ENCODE measurements at regions not wholly inside any gene's neighbourhood (a gene's known extent, or its start where the extent isn't known, plus 50 kb on each side); places are given as distances from the start of the nearest gene placed in this dataset.

- no peak for DNase-seq (ENCODE audit: low spot score)
- no peak for TF ChIP-seq CTCF (IDR thresholded peaks at IDR 0.05; ENCODE audit: extremely low read depth, insufficient read depth, missing control alignments)
- in situ Hi-C loops (cut with MboI; ENCODE audit: low pct_unique_long_range_greater_than_20kb, low sequenced_read_pairs, unreplicated experiment): no loop called here
These were observed 270.4 kb downstream of the NEDD1 start for GRCh38 chr12:97177481-97177880.

GRCh38 chr12:97181571-97182265 is 274.7 kb downstream of the NEDD1 start:
- in situ Hi-C loops (cut with MboI; ENCODE audit: low pct_unique_long_range_greater_than_20kb, low sequenced_read_pairs, unreplicated experiment): no loop called here
- DNase-seq (ENCODE audit: low spot score): no peak
- no peak for TF ChIP-seq CTCF (IDR thresholded peaks at IDR 0.05; ENCODE audit: extremely low read depth, insufficient read depth, missing control alignments)

GRCh38 chr12:97182769-97183168 is 275.7 kb downstream of the NEDD1 start:
- no peak for TF ChIP-seq CTCF (IDR thresholded peaks at IDR 0.05; ENCODE audit: extremely low read depth, insufficient read depth, missing control alignments)
- in situ Hi-C loops (cut with MboI; ENCODE audit: low pct_unique_long_range_greater_than_20kb, low sequenced_read_pairs, unreplicated experiment): no loop called here

GRCh38 chr12:97184127-97184773 is 277.2 kb downstream of the NEDD1 start:
- in situ Hi-C loops (cut with MboI; ENCODE audit: low pct_unique_long_range_greater_than_20kb, low sequenced_read_pairs, unreplicated experiment): no loop called here
- DNase-seq (ENCODE audit: low spot score): no peak
- TF ChIP-seq CTCF (IDR thresholded peaks at IDR 0.05; ENCODE audit: extremely low read depth, insufficient read depth, missing control alignments): no peak

More at GRCh38 chr12:97182769-97183168, 275.7 kb downstream of the NEDD1 start:
- no peak for DNase-seq (ENCODE audit: low spot score)

GRCh38 chr12:97185567-97185966 is 277.0 kb upstream of the RMST start:
- no peak for TF ChIP-seq CTCF (IDR thresholded peaks at IDR 0.05; ENCODE audit: extremely low read depth, insufficient read depth, missing control alignments)
- no peak for DNase-seq (ENCODE audit: low spot score)
- in situ Hi-C loops (cut with MboI; ENCODE audit: low pct_unique_long_range_greater_than_20kb, low sequenced_read_pairs, unreplicated experiment): no loop called here

GRCh38 chr12:97194546-97194945 is 268.1 kb upstream of the RMST start:
- in situ Hi-C loops (cut with MboI; ENCODE audit: low pct_unique_long_range_greater_than_20kb, low sequenced_read_pairs, unreplicated experiment): no loop called here
- DNase-seq (ENCODE audit: low spot score): no peak

More at GRCh38 chr12:97194546-97194945, 268.1 kb upstream of the RMST start:
- TF ChIP-seq CTCF (IDR thresholded peaks at IDR 0.05; ENCODE audit: extremely low read depth, insufficient read depth, missing control alignments): no peak
